ENCODE measurements at regions not wholly inside any gene's neighbourhood (a gene's known extent, or its start where the extent isn't known, plus 50 kb on each side); places are given as distances from the start of the nearest gene placed in this dataset.
"Not testable (repeated sequence)": the region's sequence is repeated elsewhere in the genome, so short reads cannot be mapped to it uniquely, and the experiment has no call there.

DNA sequence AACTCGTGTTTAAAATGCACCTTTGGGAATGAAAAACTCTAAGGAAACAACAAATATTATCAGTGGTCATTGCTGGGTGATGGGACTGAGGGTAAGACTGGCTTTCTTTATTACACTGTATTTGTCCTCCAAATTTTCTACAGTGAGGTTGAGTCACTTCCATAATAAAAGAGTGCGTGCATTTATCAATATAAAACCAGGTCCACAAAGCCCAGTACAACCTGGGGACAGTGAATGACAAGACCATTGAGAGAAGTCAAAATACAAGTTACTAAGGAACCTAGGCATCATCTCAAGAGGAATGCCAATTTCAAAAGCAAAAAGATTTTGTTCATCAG is 76.4 kb downstream of the MAGED4 start:
- DNase-seq, result no peak

DNA sequence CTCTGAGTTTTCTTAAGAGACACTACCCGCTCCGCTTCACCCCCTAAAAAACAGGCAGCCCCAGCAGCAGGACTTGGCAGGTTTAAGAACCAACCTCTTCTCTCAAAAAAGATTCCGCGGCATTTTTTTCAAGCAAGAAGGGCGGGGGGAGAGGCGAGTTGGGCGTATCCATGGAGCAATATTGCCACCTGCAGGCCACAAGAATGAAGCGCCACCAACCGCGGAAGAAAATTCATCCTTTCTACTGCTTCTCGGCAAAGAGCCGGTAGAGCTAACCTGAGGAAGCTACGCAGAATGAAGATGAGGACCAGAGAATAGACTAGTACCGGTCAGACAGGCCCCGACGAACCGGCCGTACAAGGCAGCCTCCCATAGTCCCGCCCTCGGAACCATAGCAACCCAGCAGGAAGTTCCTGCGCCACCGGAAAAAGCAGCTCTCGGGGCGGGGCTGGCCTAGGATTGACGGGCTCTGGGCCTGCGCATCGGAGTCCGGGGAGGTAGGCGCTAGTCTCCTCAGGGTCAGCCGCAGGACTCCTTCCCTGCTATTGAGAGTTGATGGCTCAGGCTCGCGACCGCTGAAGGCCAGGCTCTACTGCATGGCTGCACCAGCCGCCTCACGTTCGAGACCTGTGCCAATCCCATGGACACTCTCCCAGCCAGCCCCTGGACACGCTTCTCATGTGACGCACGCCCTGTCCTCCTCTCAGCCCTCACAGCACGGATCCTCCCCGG is 76.9 kb downstream of the MAGED4 start:
- peak; percentile 87 for DNase-seq

GRCh38 chrX:52262195-52262546 is 77.5 kb downstream of the MAGED4 start:
- DNase-seq, result peak; percentile 3

DNA sequence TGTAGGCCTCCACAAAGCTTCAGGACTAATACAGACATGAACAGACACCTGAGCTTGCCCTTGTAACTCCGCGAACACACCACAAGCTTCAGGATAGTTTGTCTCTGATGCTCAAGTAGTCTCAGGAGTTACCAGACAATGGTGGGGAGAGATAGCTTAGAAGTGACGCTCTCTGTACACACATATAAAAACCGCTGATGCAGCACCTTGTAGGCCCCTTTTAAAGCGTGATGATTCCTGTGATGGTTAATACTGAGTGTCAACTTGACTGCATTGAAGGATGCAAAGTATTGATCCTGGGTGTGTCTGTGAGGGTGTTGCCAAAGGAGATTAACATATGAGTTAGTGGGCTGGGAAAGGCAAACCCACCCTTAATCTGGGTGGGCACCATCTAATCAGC is 78.7 kb downstream of the MAGED4 start:
- DNase-seq, result no peak

DNA sequence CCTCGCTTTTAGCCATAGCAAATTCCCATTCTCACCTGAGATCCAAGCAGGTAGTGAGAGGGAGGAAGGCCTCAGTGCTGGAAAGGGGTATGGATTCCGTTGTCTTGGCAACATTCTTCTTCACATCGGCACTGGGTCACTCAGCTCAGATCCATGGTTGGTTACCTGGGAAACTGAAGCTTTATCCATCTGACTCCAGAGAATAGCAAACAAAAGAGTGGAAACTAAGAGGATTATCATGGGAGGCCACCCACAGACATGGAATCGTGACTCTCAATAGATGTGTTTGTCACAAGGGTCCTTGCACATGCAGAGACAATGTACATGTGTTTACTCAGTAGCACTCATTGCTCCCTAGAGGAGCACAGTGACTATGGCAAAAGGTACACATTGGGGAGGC is 81.0 kb downstream of the MAGED4 start:
- DNase-seq, result no peak

- DNase-seq, result not testable (repeated sequence)
These were observed 83.8 kb downstream of the MAGED4 start for GRCh38 chrX:52268502-52268901.

DNA sequence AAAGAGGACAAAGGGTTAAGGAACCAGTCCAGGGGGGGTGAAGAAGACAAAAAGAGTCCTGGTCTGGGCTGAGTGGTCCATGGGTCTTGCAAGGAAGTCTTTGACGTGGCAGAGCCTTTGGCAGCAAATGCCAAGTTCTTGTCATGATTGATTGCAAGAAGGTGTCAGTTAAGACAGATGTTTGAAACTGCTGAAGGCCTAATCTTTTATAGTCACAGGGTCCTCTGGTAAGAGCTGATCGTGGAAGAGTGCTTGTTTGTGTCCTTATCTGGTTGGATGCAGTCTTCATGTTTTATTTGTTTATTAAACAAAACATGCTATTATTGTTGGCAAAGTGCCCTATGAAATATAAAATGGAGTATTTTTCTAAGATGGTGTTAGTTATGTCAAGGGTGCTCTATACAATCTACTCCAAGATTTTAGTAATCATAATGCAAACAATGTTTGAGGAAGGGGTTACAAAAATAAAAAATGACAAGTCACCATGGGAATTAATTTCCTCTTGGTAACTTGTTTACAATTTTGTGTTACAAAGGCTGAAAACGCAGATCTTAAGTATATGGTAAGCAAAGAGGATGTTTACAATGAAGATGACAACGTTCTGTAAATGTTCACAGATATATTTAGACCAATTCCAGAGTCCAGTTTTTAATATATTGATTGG is 85.9 kb downstream of the MAGED4 start:
- DNase-seq, result no peak

GRCh38 chrX:52271206-52271605 is 86.5 kb downstream of the MAGED4 start:
- peak; percentile 6 for DNase-seq

DNA sequence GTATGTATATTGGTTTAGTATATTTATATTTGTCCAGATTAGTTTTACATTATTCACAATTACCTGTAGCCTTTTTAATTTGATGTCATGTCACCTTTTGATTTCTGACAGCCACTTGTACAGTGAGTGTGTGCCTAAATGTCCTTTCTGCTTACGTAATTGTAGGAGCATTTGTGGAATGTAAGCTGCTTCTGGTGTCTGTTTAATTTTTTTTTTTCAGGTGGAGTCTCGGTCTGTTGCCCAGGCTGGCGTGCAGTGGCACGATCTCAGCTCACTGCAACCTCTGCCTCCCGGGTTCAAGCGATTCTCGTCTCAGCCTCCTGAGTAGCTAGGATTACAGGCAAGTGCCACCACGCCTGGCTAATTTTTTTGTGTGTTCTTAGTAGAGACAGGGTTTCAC is 91.2 kb upstream of the XAGE2 start:
- DNase-seq, result no peak

DNA sequence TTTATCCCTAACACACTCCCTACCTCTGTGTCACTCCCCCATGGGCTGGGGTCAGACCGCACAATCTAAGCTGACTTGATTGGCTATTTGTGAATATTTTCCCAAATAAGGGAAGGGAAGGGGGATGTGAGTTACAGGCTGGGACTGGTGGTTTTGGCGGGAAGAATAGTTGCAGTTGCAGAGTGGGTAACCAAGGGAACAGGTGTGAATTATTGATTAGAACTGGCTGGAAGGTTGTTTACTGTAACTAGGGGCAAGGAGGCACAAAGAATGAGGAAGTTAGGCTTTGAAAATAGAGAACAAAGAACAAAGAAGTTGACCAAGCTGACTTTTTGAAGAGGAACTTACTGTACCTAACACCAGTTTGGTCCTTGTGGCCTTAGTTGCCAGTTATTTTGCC is 88.0 kb upstream of the XAGE2 start:
- no peak for DNase-seq

DNA sequence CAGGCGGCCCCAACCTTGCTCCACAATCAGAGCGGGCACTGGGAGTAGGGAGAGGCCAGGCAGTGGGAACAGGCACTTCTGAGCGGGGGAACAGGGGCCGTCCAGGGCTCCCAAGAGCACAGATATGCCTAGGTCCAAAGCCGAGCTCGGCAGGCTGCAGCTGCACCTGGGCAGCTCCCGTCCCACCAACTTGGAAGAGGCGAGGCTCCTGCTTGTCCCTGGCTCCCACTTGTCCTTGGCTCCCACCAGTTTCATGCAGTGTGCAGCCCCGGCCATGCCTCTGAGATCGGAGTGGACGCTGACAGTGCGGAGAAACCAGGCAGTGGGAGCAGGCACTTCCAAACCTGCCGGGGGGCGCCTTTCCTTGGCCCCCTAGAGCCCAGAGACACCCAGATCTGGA is 84.0 kb upstream of the XAGE2 start:
- no peak for DNase-seq

DNA sequence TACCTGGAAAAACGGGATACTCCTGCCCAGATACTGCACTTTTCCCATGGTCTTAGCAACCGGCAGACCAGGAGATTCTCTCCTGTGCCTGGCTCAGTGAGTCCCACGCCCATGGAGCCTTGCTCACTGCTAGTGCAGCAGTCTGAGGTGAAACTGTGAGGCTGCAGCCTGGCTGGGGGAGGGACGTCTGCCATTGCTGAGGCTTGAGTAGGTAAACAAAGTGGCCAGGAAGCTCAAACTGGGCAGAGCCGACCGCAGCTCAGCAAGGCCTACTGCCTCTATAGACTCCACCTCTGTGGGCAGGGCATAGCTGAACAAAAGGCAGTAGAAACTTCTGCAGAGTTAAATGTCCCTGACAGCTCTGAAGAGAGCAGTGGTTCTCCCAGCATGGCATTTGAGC is 69.9 kb upstream of the XAGE2 start:
- DNase-seq, result not testable (repeated sequence)

- DNase-seq, result not testable (repeated sequence)
These were observed 60.3 kb upstream of the XAGE2 start for GRCh38 chrX:52308532-52308931.

Data from activated CD4-positive, alpha-beta T cell treated with anti-CD3 and anti-CD28 coated beads for 48 hours (primary cell).